H7 (cell line): ENCODE measurements at regions not wholly inside any gene's neighbourhood (a gene's known extent, or its start where the extent isn't known, plus 50 kb on each side); places are given as distances from the start of the nearest gene placed in this dataset.
A peak's percentile ranks its signal among the peaks of the same experiment; 100 is the strongest.

Experiments used
- DNase-seq: peaks from one replicate; pipeline ENCODE4 v3.0.0; 2012
- H3K27me3 ChIP-seq: 2 replicates; pipeline ENCODE4 v1.6.0; 2011; ENCODE audit warnings: mild to moderate bottlenecking, low read length; ENCODE audit not compliant: control insufficient read depth, insufficient read depth
- H3K36me3 ChIP-seq: replicated peaks from 2 replicates; pipeline ENCODE4 v1.5.1; 2011; ENCODE audit warnings: low read length; ENCODE audit not compliant: control insufficient read depth, insufficient read depth
- H3K4me3 ChIP-seq: 2 replicates; pipeline ENCODE4 v1.5.1; 2011; ENCODE audit warnings: low read depth, mild to moderate bottlenecking, control low read depth, low read length, moderate library complexity; ENCODE audit not compliant: insufficient read depth

DNA sequence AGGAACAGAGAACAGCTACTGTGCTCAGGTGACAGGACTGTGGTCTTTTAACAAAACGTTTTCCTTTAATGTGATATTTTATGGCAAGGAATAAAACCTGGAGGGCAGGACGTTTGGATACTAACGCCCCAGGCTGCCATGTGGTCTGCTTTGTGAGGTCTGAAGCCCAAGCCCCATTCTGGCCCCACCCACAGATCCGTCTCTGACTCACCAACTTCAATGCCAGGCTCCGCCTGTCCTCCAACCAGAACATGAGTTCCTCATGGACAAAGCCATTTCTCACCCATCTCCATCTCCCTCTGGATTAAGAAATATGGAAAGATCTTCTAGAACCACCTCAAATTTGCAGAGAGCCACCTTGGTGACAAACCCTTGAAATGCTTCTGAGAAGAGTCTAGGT, 148.8 kb downstream of the CRYBB2 start:
- H3K4me3 ChIP-seq = no peak overlapping the region
- DNase-seq = no peak
- no peaks in the 10 kb centered on the region for H3K27me3 ChIP-seq
- H3K36me3 ChIP-seq = no peaks in the 10 kb centered on the region

DNA sequence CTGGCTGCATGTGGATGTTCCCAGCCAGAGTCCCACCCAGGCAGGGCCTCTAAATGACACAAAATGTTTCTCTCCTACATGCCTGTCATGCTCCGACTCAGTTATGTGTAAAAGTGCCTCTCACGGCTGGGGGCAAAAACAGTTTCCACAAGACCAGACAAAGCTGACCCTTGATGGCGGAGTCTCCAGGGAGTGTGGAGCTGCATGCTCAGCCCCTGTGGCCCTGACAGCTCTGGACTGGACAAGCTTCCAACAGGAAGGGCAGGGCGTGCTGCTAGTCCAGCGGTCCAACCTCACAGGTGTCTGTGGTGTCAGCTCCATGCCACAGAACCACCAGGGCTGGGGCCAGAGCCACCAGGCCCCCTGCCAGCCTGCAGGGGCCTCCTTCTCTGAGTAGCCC, 149.6 kb downstream of the CRYBB2 start:
- H3K27me3 ChIP-seq = no peaks in the 10 kb centered on the region
- DNase-seq = no peak

DNA sequence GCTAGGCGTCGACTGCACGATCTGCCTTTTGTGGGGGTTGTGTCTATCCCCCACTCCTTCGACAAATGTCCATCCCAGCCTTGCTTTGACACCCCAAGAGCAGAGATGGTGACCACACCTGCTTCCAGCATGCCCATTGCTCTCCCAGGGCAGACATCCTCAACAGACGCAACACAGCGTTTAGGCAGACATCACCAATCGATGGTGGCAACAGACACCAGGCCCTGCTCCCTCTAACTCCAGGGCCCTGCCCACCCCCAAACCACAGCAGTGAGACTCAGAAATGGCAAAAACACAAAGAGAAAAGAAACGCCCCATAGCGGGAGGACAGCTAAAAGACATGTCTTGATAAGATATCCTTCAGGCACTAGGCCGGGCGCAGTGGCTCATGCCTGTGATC, 150.9 kb downstream of the CRYBB2 start:
- Histone ChIP-seq H3K36me3 (no peaks in the 10 kb centered on the region), H3K4me3 (no peak overlapping the region), H3K27me3 (no peaks in the 10 kb centered on the region)
- no peak for DNase-seq

More for the DNA sequence above, 149.6 kb downstream of the CRYBB2 start:
- Histone ChIP-seq H3K4me3 (no peak overlapping the region), H3K36me3 (no peaks in the 10 kb centered on the region)

DNA sequence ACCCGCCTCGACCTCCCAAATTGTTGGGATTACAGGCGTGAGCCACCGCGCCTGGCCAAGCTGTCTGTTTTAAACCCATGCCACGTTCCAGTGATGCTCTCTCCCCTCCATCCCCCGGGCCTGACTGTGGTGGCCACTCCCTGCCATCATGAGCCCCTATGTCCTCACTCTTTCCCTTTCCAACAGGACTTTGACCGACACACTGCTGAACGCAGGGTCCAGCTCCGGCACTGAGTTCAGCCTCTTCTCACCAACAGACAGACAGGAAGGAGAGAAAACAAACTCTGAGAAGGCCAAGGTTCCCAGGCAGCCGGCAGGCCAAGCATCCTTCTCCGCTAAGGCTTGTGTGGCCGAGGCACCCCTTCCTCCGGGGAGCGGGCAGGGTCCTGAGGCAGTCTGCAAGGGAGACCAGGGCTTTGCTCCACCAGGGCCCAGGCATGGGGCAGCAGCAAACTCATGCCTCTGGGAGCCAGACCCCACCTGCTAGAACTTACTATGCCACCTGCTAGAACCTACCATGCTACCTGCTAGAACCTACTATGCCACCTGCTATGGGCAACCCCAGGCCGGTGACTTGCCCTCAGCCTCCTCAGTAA, 152.7 kb downstream of the CRYBB2 start:
- no peaks in the 10 kb centered on the region for H3K36me3 ChIP-seq
- H3K4me3 ChIP-seq = no peak overlapping the region
- H3K27me3 ChIP-seq = no peaks in the 10 kb centered on the region
- DNase-seq = no peak

DNA sequence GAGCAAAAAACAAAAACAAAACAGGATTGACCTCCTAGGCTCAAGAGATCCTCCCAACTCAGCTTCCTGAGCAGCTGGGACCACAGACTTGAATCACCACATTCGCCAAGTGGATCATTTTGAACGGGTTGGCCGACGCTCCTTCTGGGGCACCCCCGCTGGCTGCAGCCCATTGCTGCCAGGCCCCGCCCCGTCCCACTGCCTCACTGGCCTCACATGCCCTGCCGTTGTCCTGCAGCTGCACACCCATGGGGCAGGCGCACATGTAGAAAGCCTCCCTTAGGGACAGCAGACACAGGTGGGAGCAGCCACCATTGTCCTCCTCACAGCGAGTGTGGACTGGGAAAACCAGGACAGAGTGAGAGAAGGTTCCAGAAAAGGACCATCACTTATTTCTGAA, 154.5 kb downstream of the CRYBB2 start:
- Histone ChIP-seq H3K36me3 (no peaks in the 10 kb centered on the region), H3K27me3 (no peaks in the 10 kb centered on the region), H3K4me3 (no peak overlapping the region)
- DNase-seq = no peak

DNA sequence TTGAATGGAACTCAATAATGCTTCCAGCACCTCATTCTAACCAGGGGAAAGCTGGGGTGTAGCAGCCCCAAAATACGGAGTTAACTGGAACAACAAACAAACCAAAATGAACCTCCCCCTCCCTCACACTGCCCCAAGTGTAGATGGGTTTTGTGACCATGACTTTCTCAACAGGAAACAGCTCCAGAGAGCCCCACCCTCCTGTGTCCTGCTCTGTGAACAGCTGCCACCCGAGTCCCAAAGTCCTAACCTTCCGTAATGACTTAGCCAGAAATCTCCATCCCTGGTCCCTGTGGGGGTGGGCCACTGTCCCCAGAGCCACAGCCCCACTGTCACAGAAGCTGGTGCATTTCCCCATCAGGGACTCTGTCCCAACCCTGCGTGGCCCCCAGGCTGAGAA, 155.4 kb downstream of the CRYBB2 start:
- DNase-seq = no peak
- Histone ChIP-seq H3K27me3 (no peaks in the 10 kb centered on the region), H3K36me3 (peaks cover 2% of the 10 kb centered on the region), H3K4me3 (no peak overlapping the region)

DNA sequence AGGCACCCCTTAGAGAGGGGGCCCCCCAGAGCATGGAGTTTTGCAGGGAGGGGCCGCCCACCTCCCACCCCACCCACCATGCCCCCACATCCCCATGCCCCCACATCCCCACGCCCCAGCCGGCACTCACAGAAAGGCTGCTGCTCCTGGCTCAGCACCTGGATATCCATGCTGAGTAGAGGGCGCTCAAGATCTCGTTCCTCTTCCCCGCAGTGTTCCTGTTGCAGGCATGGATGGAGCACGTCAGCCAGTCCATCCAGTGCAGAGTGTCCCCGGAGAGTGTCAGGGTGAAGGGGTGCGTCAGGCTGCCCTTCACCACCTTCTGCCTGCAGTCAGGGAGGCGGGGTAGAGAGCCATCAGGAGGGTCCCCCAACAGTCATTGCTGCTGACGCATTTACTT, 156.2 kb downstream of the CRYBB2 start:
- Histone ChIP-seq H3K27me3 (no peaks in the 10 kb centered on the region), H3K4me3 (no peak overlapping the region), H3K36me3 (peaks cover 2% of the 10 kb centered on the region)
- peak; percentile 88 for DNase-seq

DNA sequence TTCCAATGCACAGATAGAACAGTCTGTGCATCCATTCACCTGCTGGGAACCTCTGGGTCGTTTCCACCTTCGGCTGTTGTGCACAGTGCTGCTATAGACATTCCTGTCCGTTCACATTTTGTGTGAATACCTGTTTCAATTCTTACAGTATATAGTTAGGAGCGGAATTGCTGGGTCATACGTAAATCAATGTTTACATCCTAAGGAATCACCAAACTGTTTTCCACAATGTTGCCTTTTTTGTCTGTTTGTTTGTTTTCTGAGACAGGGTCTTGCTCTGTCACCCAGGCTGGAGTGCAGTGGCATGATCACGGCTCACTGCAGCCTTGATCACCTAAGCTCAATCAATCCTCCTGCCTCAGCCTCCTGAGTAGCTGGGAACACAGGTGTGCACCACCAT, 158.3 kb downstream of the CRYBB2 start:
- no peaks in the 10 kb centered on the region for H3K27me3 ChIP-seq
- H3K4me3 ChIP-seq = no peak overlapping the region
- peaks cover 2% of the 10 kb centered on the region for H3K36me3 ChIP-seq
- DNase-seq = no peak

DNA sequence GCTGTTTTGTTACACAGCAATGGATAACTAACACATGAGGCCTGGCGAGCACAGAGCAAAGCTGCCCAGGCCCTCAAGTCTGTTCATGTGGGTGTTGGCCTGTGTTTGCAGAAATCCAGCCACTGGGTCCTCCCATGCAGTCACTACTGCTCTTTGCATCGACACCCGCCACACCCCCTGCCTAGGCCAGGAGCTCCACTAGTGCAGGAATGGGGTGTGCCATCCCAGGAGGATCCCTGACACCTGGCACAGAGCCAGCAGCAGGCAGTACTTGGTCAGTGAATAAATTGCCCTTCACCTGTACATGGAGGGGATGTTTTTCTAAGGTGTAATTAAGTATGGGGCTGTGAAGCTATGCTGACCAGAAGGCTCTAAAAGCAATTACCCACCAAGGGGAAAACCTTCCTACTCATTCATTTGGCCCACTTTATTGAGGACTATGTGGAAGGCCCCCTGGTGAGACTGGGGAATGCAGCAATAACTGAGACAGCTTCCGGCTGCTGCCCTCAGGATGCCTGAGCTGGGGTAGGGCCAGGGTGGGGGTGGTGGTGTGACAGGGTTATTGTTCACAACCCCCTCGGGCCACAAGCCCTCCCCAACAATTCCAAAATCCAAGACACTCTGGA, 160.8 kb downstream of the CRYBB2 start:
- DNase-seq = no peak
- Histone ChIP-seq H3K36me3 (peaks cover 2% of the 10 kb centered on the region), H3K4me3 (no peak overlapping the region), H3K27me3 (no peaks in the 10 kb centered on the region)

DNA sequence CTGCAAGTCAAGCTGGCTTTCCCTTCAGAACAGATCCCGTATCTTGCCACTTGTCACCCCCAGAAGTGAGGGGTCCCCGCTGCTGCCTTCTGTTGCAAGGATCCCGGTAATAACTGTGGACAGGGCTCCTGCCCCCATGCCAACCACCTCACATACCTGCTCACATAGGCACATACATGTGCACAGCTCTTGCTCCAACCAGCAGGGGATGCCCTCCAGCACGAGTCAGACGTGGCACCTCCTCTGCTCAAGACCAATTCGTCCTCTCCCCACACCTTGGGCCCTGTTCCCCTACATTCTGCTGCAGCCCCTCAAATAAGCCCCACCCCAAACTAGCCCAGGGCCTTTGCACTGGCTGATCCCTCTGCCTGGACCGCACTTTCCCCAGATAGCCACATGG, 163.3 kb downstream of the CRYBB2 start:
- H3K36me3 ChIP-seq = peaks cover 2% of the 10 kb centered on the region
- no peak for DNase-seq
- H3K27me3 ChIP-seq = no peaks in the 10 kb centered on the region
- H3K4me3 ChIP-seq = no peak overlapping the region

DNA sequence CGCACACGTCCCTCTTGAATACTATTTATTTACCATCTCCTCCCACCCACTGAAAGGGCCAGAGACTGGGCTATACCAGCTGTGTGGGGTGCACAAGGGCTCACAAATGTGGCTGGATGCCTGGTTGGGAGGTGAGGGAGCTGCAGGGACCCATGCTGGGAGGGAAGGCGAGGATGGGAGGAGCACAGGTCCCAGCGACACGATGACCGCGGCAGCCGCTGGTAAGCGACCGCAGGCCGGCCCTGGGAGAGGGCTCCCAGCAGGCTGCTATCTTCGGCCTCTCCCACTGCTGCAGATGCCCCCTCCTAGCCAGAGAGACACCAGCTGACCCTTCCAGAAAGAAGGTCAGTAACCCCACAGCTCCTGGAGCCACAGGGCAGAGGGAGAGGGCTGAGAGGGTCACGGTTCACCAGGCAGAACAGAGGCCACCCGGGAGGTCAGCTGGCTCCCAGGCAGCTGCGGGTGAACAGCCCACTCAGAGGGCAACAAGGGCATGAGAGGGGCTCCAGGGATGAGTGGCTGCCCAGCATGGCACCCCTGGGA, 163.9 kb downstream of the CRYBB2 start:
- Histone ChIP-seq H3K27me3 (no peaks in the 10 kb centered on the region), H3K4me3 (no peak overlapping the region), H3K36me3 (peaks cover 2% of the 10 kb centered on the region)
- DNase-seq = peak; percentile 78

DNA sequence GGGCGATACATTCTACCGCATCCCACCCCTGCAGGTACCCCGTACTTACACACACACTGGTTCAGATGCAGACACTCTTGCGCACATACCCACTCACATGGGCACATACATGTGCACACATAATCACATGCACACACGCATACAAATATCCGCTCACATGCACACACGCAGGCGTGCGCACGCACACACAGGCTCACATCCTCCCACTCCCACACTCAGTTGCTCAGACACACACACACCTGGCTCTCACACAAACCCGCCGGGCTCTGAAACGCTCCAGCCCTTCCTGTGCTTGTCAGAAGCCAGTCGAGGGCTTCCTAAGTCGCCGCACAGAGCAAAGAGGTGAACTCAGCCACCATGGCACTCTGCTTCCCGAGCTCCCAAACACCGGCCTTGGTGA, 164.5 kb downstream of the CRYBB2 start:
- Histone ChIP-seq H3K36me3 (peaks cover 2% of the 10 kb centered on the region), H3K27me3 (no peaks in the 10 kb centered on the region), H3K4me3 (no peak overlapping the region)
- DNase-seq = no peak

DNA sequence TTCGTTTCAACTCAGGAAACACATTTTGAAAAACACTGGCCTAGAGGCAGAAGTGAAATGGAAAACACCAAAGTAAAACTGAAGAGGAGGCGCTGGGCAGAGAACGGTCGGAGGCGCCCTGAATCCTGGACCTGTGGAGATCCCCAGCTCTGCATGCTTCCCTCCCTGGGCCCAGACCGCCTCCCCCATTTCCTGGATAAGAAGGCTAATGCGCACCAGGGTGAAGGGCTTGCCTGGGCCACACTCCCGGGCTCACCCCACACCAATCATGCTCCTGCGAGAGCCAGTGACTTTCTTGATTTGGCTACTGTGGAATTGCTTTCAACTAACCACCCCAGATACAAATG, 167.1 kb downstream of the CRYBB2 start:
- H3K36me3 ChIP-seq = no peaks in the 10 kb centered on the region
- no peak for DNase-seq
- H3K27me3 ChIP-seq = no peaks in the 10 kb centered on the region
- H3K4me3 ChIP-seq = no peak overlapping the region

DNA sequence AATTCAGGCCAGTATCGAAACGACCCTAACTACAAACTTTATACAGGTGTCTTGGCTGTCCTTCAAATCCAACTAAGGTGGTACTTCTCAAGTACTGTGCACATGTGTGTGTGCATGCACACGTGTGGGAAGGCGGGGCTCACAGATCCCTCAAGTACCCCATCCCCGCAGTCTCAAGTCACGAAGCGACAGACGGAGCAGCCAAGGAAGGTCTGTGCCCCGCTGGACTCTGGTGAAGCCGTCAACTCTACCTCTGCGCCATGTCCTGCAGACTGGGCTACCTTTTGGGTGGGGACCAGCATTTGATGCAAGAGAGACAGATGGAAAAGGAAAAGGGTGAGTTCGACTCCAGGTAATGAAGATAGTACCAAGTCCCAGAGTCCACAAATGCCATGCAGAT, 169.0 kb downstream of the CRYBB2 start:
- no peaks in the 10 kb centered on the region for H3K36me3 ChIP-seq
- no peak for DNase-seq
- no peak overlapping the region for H3K4me3 ChIP-seq
- no peaks in the 10 kb centered on the region for H3K27me3 ChIP-seq

DNA sequence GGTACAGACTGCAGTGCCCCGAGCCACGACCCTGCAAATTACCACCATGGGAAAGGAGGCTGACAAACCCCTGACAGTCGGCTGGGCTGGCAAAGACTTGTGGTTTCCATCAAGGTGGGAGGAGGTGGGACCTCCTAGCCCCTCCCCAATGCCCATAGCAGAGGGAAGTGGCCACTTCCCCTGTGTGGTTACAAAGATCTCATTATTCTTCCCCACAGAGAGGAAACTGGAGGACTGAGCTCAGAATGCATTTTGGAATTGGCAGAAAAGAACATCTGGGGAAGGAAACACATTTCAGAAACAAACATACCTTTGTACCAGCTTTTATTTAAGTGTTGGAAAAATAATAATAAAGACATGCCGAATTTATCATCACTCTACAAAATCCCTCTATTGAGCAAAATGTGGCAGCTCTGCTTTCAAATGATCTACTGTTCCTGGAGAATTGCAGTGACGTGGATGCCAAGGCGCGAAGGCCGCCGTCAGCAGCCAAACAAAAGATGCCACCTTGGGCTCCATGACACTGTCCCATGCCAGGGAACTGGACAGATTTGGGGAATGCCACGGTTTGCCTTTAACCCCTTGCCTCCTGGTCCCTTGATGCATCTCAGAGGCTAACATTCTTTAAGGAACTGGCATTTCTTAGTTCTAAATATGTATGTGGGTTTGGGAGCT, 169.6 kb downstream of the CRYBB2 start:
- DNase-seq = no peak
- Histone ChIP-seq H3K27me3 (no peaks in the 10 kb centered on the region), H3K4me3 (no peak overlapping the region)

More for the DNA sequence above, 169.6 kb downstream of the CRYBB2 start:
- H3K36me3 ChIP-seq = no peaks in the 10 kb centered on the region
